AML-193 (cell line): ENCODE measurements at regions not wholly inside any gene's neighbourhood (a gene's known extent, or its start where the extent isn't known, plus 50 kb on each side); places are given as distances from the start of the nearest gene placed in this dataset.

Experiments
- DNase-seq, 2 experiments: peaks; one replicate each; lab custom pipeline; 2025; lab: John Stamatoyannopoulos, UW

DNA sequence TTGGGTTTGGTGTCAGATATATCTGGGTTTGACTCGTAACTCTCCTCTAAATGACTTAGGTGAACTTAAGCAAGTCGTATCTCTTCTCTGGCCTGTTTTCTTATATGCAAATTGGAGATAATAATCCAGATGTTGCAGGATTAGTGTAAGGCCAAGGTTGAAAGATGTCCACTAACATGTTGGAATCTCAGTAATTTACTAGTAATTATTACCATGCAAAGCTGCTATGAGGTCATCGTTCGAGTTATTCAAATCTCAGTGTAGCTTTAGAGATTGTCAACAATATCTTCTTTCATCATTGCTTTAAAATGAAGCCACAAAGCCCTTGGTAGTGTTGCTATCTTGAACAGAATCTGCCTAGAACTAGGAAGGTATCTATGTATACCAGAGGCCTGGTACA, 437.7 kb upstream of the KLF4 start:
- DNase-seq, result no peak

DNA sequence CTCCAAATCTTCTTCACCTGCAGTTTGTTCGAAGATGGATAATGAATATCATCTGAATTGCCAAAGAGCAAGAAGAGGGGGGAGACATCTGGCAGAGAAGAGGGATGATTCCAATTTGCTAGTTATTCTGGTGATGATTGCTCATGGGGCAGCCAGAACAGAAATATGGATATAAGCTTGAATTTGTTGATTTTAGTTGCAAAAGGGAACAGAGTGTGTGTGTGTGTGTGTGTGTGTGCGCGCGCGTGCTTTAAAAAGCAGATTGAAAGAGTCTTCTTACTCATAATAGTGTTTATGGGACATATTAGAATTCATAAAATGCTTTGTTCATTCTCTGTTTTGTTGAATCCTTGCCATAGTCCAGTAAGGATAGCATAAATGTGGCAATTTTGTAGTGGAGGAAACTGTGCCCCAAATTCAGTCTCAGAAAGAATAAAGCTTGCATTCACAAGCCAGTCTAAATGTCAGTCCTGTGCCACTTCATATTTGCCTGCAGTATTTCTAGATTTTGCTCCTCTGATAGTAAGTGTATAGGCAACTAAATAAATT, 436.3 kb upstream of the KLF4 start:
- DNase-seq, result no peak

DNA sequence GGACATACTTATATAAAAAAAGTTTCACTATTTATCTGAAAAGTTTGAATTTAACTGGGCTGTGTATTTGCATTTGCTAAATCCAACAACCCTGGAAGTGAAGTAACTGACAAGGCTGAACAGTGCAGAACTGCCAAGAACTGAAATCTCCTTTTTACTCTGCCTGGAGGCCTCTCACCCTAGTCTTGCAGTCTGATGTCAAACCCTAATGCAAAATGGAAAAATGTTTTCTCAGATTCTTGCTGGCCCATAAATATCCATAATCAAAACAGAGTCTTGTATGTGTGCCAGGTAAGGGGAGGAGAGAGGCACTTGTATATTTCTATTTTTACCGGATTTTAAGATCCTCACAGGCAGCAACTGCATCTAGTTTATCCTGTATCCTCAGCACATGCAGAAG, 432.7 kb upstream of the KLF4 start:
- DNase-seq, result no peak

DNA sequence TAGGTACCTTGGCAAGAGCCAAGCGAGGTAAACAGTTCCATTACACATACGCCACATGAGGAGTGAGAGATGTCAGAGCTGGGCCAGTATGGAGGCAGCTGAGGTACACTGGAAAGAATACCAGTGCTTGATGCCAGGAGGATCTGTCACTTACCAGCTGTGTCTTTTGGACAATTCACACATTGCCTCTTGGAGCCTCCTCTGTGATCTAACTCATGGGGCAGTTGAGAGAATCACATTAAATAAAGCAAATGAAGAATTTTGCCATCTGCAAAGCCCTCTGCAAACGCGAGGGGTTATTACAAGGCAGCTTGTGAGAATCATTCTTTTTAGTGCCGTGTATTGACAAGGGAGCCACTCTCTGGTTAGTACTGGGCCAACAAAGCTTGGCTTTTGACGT, 429.7 kb upstream of the KLF4 start:
- DNase-seq, result no peak

DNA sequence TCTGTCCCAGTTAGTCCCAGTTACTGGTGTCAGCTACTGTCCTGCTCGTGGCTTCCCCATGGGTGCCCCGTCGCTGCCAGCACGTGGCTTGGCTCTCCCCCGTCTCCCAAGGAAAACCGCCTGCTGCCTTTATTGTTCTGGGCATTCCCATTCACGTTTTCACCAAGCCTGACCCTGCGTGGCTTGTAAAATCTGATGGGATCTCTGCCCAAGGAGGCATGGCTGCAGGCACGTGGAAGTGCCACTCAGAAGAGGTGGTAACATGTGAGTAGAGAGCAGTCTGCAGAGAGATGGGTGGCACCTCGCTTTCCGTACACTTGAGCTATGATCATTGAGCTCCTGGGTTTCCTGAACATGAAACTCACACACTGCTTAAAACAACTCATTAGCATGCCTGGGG, 429.2 kb upstream of the KLF4 start:
- DNase-seq, result no peak

DNA sequence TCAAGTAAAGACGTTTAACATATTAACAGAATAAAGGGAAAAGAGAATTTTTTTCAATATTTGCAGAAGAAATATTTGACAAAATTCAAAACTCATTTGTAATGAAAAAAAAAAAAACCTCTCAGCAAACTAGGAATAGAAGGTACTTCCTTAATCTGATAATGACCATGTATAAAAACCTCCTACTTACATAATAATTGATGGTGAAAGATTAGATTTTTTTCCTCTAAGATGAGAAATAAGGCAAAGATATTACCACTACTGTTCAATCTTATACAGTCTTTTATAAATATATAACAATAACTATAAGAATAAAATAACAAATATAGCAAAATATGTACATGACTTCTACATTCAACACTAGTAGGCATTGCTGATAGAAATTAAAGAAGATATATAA, 424.6 kb upstream of the KLF4 start:
- no peak for DNase-seq

DNA sequence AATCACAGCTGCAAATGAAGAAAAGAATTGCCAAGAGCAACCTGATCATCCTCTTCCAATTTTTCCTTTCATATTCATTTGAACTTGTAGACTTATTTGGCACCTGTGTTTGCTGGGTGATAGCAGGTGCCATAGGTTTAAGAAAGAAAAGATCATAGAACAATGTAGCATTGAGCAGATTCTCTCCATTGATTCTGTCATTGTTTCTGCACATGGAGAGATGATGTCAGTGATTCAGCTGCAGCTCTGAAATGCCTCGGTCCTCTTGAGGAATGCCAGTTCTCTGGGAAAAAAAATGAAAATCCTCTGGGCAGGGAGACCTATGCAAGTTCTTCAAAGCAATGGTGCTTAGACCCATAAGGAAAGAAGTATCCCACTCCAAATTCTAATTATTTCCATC, 418.1 kb upstream of the KLF4 start:
- DNase-seq, result no peak

DNA sequence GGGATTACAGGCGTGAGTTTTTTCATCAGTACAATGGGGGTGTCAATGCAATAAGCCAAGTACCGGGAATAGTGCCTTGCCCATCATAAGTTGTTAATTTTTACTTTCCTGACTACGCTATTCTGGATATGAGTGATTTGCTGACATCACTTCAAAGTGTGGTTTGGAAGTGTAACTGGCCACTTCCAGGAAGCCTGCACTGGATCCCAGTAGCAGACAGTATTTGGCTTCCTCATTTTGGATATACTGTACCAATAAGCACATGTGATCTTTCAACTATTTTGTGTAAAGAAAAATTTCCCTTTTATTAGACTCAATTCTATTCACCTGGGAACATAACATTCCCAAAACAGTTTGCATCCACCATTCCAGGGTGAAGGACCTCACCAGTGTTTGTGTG, 417.7 kb upstream of the KLF4 start:
- DNase-seq, result no peak

DNA sequence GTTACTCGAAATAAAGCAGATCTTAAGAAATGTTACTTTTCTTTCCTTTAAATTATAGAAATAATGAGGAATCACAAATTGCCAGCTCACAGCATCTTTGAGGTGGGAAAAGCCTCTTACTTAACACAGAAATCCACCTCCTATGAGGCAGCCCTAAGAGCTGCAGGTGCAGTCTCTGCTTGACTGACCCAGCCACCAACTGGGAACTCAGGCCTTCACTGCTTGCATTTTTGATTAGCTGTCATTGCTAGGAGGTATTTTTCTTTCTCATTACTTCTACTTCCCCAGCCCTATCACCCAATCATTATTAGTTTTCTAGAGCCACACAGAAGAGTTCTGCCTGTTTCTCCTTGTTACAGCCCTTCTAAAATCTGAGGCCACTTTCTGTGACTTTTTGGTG, 416.5 kb upstream of the KLF4 start:
- no peak for DNase-seq

DNA sequence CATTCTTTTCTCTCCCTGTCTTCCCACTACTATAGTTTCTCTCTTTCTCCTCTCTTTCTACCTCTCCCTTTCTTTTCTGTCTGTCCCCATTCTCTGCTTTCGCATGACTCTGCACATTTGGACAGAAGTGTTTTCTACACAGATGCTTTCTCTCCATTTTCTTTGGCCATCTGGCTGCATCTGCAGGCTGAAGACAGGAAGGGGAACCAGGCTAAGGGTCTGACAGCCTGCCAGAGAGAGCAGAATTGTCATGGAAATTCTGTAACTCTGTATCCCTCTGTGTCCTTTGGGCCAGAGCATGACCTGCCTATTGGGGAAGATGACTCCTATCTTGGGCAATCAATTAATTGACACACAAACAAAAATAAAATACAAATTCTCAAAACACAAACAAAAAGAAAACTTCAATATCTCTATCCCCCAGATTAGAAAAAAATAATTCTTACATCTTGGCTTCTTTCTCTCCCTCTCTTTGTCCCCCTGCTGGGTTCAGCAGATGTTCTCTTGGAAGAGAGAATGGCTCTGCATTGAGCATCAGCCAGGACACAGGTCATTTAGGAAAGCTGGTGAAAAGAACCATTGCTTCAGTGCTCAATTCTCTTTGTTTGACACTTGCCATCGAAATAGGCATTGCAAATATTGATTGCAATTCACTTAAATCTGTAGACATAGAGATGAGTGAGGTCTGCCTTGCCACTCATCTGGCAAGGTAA, 415.9 kb upstream of the KLF4 start:
- no peak for DNase-seq

DNA sequence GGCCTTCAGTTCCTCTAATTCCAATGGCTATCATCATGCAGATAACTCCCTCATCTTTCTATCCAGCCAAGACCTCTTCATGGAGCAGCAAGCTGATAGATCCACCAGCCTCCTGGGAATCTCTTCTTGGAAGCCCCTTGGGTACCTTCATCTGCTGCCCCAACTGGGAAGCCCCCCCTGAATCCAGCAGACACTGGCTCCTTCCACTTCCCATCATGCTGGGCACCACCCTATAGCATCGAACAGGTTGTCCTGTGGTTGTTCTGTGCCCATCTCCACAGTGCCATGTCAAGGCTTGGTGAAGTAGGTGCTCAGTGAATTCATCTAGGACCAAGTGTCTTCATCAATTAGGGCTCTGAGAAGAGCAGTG, 410.4 kb upstream of the KLF4 start:
- no peak for DNase-seq

DNA sequence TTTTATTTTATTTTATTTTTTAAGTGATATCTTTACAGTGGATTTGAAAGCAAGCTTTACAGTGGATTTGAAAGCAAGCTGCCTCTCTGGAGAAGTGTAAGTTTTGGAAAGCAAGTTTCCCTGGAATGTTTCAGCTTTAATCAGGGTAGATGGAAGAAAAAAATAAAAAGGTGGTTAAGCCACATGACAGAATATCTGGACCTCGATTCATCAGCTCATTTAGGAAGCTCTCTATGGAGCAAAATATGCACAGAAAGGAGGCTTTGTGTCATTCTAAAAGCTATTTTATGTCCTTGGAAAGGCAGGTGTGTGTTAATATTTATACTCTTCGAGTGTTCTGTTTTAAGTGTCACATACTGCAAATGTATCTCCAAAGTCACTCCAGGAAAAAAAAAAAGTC, 409.2 kb upstream of the KLF4 start:
- DNase-seq, result no peak

DNA sequence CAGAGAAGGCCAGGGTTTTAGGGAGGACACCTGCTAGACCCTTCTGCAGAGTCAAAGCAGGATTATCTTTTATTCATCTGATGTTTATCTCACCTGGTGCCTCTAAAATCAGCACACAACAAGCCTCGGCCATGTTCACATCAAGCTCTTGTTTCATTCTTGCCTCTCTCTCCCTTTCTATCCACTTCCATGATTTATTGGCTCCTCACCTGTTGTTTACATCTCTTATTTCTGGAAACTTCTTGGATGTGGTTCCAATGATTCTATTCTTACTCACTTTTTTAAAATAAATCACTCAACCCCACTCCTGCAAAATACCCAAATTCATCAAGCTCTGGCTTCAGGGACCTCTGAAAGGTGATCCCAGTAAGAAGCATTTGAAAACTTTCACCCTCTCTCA, 407.0 kb upstream of the KLF4 start:
- DNase-seq, result no peak

DNA sequence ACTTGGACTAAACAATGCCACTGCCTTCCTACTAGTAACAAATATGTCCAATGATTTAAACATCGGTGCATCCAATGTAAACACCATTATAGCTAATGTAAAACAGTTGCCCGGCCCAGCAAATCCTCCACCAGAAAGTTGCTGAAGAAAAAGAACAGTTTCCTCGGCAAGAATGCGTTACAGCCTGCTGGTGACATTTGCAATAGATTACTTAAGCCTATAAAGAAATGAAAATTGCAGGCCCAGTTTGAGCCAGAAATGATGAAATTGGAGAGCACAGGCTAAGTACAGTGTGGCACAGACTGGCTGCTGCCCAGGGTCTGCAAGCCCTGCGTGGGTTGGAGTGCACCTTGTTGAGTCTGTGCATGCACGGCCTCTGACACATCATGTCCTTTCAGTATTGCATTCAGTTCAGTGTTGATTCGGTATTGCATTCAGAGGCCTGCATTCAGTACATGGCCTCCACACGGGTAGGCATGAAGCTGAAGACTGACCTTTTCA, 406.0 kb upstream of the KLF4 start:
- no peak for DNase-seq

DNA sequence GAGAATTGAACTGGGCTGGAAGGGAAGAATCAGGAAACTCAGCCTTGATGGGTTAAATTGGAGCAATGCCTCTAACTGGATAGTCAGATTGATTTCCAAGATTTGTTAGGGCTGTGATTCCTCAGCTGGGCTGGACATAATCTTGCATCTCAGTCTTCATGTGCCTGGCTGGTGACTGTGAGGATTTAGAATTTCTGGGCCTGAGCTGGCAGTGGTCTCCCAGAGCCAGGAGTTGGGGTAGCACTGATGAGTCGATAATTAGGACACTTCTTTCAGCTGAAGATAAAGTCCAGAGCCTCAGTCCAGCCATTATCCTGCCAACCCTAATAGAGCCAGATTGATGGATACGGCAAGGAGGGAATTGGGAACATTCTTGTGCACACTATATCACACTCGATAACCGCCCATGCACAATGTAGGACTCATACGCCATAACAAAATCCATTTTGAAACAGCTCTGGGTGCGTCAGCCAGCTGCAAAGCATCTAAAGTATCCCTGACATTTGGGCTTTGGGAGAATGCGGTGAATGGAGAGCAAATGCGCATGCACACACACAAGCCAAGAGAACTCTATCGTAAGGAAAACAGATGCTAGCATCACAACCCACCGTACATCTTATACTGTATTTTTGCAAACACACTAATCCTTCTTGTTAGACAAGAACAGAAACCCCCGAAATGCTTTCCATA, 405.1 kb upstream of the KLF4 start:
- DNase-seq, result no peak

DNA sequence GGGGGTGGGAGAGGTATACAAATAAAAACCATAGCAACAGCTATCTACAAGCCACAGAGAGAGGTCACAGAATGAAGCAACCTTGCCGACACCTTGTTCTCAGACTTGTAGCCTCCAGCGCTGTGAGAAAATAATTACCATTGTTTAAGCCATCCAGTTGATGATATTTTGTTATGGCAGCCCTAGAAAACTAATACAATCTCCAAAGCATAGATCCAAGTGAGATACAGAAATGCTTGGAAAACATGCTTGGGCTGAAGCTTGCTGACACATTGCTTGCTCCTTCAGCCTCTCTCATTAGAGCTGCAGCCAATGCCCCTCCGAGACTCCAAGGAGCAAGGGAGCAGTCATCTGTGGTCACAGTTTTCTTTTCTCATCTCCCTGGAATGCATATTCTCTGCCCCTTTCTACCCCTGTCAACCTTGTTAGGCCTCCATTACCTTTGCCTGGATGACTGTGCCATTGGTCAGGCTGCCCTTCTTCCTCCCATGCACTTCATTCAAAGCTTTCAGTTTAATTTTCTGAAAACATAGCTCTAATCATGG, 401.4 kb upstream of the KLF4 start:
- DNase-seq, result no peak

DNA sequence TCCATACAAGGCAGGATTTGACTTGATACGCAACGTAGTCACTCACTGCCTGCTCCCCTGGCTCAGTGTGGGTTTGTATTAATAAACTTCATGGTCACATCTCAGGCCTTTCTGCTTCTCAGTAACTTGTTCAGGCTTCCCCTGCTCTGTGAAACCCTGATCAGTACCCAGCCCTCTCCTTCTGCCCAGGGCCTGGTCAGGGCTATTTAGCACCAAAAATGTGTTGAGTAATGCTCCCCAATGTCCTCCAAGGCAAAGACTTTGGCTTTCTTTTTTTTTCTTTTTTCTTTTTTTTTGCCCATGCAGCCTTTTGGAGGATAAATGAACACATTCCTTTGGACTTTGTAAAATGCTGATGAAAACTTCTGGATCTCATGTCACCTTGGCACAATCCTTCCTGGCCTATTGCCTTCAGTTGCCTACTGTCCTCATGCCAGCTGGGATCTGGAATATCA, 399.2 kb upstream of the KLF4 start:
- no peak for DNase-seq

DNA sequence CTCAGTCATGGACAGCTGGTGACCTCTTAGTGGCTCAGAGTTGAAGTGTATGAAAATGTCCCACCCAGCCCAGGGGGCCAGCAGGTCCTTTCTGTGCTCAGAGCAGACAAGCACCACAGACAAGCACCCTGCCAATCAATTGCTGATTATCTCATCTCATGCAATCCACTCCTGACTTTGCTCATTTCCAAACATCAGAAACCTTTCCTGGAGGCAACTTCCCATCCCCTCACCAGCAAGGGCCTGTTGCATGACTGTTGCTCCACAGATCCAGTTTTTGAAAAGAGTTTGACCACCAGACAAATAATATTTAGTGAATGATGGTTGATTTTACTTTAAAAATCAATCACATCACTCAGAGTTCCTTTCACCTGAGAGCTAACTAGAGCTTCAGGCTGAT, 397.3 kb upstream of the KLF4 start:
- no peak for DNase-seq

DNA sequence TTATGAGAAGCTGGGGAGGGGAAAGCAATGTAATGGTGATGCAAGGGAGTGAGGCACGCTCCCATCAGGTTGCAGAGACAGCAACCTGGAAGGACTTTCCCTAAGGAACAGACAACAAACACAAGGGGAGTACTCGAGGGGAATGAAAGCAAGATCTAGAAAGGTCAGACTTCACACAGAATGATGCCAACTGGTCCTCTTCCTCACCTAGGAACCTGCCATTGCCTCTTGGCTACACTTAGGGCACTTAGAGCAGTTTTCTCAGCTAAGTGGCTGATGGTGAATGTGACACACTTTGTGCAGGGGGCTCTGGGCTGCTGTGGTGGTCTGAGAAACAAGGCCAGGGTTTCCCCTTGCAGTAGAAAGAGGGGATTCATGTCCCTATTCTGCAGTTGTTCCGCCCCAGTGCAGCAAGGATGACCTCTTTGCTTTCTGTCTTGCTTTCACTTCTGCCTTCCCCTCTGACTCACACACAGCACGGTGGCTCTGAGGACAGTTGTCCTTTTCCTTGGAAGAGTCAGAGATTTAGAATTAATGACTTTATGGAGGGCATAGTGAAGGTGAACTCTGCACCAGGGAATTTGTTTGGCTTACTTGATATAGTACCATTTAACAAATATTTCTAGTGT, 394.0 kb upstream of the KLF4 start:
- no peak for DNase-seq

DNA sequence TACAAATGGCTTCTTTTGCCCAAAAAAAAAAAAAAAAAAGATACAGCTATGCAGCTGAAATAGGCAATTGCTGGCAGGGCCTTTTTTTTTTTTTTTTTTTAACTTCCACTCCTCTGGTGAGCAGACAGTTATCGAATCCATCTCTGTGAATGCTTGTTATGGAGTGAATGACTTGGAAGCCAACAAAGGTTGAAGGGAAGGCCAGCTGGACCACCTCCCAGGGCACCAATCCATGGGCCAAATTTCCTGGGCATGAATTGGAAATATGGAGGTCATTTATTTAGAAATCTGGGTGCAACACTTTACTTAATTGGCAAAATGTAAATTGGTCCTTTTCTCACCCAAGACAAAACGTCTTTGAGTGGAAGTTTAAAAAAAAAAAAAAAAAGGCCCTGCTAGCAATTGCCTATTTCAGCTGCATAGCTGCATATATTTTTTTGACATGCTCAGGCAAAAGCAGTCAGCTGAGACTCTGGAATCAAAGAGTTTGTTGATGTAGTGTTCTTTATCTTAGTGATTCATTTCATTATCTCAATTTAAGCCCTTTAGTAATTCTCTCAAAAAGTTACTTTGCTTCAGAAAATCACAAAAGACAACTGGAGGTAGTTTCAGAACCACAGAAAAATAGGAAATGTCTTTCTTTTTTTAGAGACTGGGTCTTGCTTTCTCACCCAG, 392.2 kb upstream of the KLF4 start:
- DNase-seq, result no peak

DNA sequence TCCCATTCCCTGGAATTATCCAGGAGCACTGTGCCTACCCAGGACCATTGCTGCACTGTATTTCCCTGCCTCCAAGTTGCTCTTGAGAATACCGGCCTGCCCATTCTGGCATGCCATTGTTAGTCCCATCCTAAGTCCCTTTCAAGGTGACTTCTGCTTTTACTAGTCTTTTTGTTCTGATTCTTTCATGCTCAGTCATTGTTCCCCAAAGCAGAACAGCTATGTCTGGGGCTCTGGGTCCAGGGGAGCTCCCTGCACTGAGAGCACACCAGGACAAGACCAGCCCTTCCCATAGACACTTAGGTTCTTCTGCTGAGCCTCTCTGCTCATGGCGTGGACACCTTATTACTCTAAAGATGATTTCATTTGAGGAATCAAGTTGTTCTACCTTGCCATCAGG, 388.9 kb upstream of the KLF4 start:
- no peak for DNase-seq

DNA sequence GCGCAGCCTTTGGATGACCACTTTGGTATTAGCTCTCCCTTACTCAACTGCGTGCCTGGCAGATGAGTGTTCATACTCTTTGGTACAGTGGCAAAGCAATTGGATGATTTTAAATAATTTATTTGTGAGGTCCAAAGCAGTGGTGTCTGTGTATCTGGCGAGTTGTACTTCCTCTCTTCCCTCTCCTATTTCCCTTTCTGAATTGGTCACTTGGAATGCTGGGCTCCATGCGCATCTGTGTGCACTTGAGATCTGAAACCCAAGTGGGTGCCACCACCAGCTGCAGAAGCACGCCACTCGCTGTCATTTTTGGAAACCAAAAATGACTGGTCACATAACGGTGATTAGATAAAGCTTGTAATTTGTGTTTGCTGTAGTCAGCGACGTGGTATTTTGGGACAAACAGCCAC, 386.0 kb upstream of the KLF4 start:
- DNase-seq, result no peak
